ENCODE measurements at regions not wholly inside any gene's neighbourhood (a gene's known extent, or its start where the extent isn't known, plus 50 kb on each side); places are given as distances from the start of the nearest gene placed in this dataset.
"Not testable (repeated sequence)": the region's sequence is repeated elsewhere in the genome, so short reads cannot be mapped to it uniquely, and the experiment has no call there.

DNA sequence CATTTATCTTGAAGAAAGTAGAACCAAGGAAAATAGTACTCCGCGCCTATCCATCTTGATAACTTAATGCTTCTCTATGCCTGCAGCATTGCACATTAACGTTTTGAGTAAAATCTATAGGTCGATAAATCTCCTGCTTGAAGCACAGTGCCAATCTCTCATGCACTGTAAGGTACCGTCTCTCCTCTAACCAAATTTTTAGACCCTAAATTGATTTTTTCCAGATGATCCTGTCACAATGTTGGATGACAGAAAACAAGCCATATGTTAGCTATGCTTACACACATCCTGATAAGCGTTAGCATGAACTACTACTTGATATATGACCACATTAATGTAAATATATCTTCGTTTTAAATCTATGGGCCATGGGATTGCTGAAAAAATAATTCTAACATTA, 723.8 kb upstream of the CDH6 start:
- POLR2A ChIA-PET (ENCODE audit: low non-redundant PET), result no interaction called here
- CTCF ChIA-PET, result no interaction called here
- no peak for DNase-seq (ENCODE audit: low spot score)
- H3K27ac ChIP-seq, result no peak overlapping the region
- TF ChIP-seq CTCF (conservative IDR thresholded peaks at IDR 0.05; ENCODE audit: low read depth), result no peak

- POLR2A ChIA-PET (ENCODE audit: low non-redundant PET), result no interaction called here
These were observed 734.8 kb upstream of the CDH6 start for GRCh38 chr5:30458681-30459080.

DNA sequence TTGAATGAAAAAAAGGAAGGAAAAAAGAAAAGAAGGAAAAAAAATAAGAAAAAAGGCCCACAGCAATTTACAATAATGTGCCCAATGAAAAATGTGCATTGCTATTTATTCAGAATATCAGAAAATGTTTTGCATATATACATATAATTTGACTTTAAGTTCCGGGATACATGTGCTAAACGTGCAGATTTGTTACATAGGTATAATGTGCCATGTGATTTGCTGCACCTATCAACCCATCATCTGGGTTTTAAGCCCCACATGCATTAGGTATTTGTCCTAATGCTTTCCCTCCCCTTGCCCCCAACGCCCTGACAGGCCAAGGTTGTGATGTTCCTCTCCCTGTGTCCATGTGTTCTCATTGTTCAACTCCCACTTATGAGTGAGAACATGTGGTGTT, 738.0 kb upstream of the CDH6 start:
- POLR2A ChIA-PET (ENCODE audit: low non-redundant PET); H3K27ac ChIP-seq; DNase-seq (ENCODE audit: low spot score); CTCF ChIA-PET: not testable (repeated sequence)

More at GRCh38 chr5:30458681-30459080, 734.8 kb upstream of the CDH6 start:
- no peak for DNase-seq (ENCODE audit: low spot score)
- no peak for TF ChIP-seq CTCF (conservative IDR thresholded peaks at IDR 0.05; ENCODE audit: low read depth)
- CTCF ChIA-PET, result no interaction called here
- no peak overlapping the region for H3K27ac ChIP-seq

DNA sequence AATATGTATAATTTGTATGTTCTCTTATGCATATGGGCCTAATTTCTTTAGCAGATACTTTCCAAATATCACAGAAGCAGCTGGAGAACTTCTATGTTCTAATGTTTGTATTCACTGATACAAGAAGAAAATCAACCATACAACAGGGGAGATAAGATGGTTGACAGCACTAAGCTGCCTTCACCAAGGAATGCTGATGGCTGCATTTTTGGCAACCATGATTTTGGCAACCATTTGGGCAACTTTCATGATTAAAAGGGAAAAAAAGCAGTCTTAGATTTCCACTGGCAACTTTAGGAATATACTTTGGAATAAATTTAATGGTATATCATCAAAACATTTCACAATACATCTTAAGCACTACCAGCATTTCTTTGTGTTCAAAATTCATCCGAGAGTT, 740.3 kb upstream of the CDH6 start:
- no peak overlapping the region for H3K27ac ChIP-seq
- ChIA-PET CTCF (no interaction called here), POLR2A (ENCODE audit: low non-redundant PET) (no interaction called here)
- DNase-seq (ENCODE audit: low spot score), result no peak
- TF ChIP-seq CTCF (conservative IDR thresholded peaks at IDR 0.05; ENCODE audit: low read depth), result no peak

- ChIA-PET POLR2A (ENCODE audit: low non-redundant PET) (no interaction called here), CTCF (no interaction called here)
- DNase-seq (ENCODE audit: low spot score), result no peak
- H3K27ac ChIP-seq, result no peak overlapping the region
- TF ChIP-seq CTCF (conservative IDR thresholded peaks at IDR 0.05; ENCODE audit: low read depth), result no peak
These were observed 743.3 kb upstream of the CDH6 start for GRCh38 chr5:30450153-30450552.

- POLR2A ChIA-PET (ENCODE audit: low non-redundant PET), result no interaction called here
- no peak for TF ChIP-seq CTCF (conservative IDR thresholded peaks at IDR 0.05; ENCODE audit: low read depth)
- no peak for DNase-seq (ENCODE audit: low spot score)
- CTCF ChIA-PET, result no interaction called here
- no peak overlapping the region for H3K27ac ChIP-seq
These were observed 746.1 kb upstream of the CDH6 start for GRCh38 chr5:30447431-30447830.

GRCh38 chr5:30446456-30446855, 747.0 kb upstream of the CDH6 start:
- CTCF ChIA-PET, result no interaction called here

More at GRCh38 chr5:30446456-30446855, 747.0 kb upstream of the CDH6 start:
- no peak overlapping the region for H3K27ac ChIP-seq
- no peak for TF ChIP-seq CTCF (conservative IDR thresholded peaks at IDR 0.05; ENCODE audit: low read depth)
- POLR2A ChIA-PET (ENCODE audit: low non-redundant PET), result no interaction called here
- no peak for DNase-seq (ENCODE audit: low spot score)
